ENCODE measurements at regions not wholly inside any gene's neighbourhood (a gene's known extent, or its start where the extent isn't known, plus 50 kb on each side); places are given as distances from the start of the nearest gene placed in this dataset.

- no peaks in the 10 kb centered on the region for H3K36me3 ChIP-seq
- peaks cover 0 to 10% of the 10 kb centered on the region in 2 donors for H3K4me1 ChIP-seq
- no peak for DNase-seq
- H3K27me3 ChIP-seq = no peaks in the 10 kb centered on the region
- intact Hi-C loops (cut with DNase I; ENCODE audit: low total_unique reads) = no loop called here
- H3K27ac ChIP-seq = peak overlapping the region; percentile 45 to 60
- H3K9me3 ChIP-seq = no peaks in the 10 kb centered on the region
- no peak for TF ChIP-seq POLR2A (IDR thresholded peaks at IDR 0.05)
- TF ChIP-seq, protein P1, sequence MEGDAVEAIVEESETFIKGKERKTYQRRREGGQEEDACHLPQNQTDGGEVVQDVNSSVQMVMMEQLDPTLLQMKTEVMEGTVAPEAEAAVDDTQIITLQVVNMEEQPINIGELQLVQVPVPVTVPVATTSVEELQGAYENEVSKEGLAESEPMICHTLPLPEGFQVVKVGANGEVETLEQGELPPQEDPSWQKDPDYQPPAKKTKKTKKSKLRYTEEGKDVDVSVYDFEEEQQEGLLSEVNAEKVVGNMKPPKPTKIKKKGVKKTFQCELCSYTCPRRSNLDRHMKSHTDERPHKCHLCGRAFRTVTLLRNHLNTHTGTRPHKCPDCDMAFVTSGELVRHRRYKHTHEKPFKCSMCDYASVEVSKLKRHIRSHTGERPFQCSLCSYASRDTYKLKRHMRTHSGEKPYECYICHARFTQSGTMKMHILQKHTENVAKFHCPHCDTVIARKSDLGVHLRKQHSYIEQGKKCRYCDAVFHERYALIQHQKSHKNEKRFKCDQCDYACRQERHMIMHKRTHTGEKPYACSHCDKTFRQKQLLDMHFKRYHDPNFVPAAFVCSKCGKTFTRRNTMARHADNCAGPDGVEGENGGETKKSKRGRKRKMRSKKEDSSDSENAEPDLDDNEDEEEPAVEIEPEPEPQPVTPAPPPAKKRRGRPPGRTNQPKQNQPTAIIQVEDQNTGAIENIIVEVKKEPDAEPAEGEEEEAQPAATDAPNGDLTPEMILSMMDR (IDR thresholded peaks at IDR 0.05) = no peak
- H3K4me3 ChIP-seq = no peak overlapping the region
Observed at GRCh38 chr16:49010879-49011278, 270.8 kb downstream of the CBLN1 start.

- Histone ChIP-seq H3K4me3 (no peak overlapping the region), H3K4me1 (peaks cover 0 to 10% of the 10 kb centered on the region in 2 donors), H3K36me3 (no peaks in the 10 kb centered on the region), H3K27ac (peak overlapping the region; percentile 45 to 60), H3K9me3 (no peaks in the 10 kb centered on the region), H3K27me3 (no peaks in the 10 kb centered on the region)
- intact Hi-C loops (cut with DNase I; ENCODE audit: low total_unique reads) = no loop called here
- TF ChIP-seq, protein P1 (IDR thresholded peaks at IDR 0.05) = no peak
- no peak for TF ChIP-seq POLR2A (IDR thresholded peaks at IDR 0.05)
- DNase-seq = peak; percentile 70 to 85
Observed at GRCh38 chr16:49010396-49010795, 271.2 kb downstream of the CBLN1 start.

- H3K4me1 ChIP-seq = peaks cover 0 to 10% of the 10 kb centered on the region in 2 donors
- H3K27ac ChIP-seq = peak overlapping the region in 1 of 2 donors; percentile 60
- DNase-seq = no peak
- H3K9me3 ChIP-seq = no peaks in the 10 kb centered on the region
- no peaks in the 10 kb centered on the region for H3K36me3 ChIP-seq
- no peaks in the 10 kb centered on the region for H3K27me3 ChIP-seq
- intact Hi-C loops (cut with DNase I; ENCODE audit: low total_unique reads) = no loop called here
- no peak overlapping the region for H3K4me3 ChIP-seq
- TF ChIP-seq, protein P1 (IDR thresholded peaks at IDR 0.05) = no peak
- TF ChIP-seq POLR2A (IDR thresholded peaks at IDR 0.05) = no peak
Observed at GRCh38 chr16:49009204-49009603, 272.4 kb downstream of the CBLN1 start.

DNA sequence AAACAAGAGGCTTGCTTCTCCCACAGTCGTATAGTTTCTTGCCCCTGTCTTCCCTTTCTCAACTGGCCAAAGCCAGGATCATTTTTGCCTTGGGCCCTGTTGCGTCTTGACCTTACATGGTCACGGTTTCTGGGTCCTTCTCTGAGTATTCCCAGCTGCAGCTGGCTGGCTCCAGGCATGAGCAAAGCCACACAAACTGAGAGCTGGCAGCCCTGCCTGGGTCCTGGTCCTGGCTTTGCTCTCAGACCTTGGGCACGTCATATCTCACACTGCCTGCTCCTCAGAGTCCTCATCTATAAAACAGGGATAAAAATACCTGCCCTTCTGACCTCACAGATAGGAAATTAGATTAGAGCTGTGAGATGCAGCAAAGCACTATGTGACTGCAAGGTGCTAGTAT, 277.6 kb downstream of the CBLN1 start:
- Histone ChIP-seq H3K36me3 (no peaks in the 10 kb centered on the region), H3K4me1 (no peaks in the 10 kb centered on the region), H3K4me3 (no peak overlapping the region), H3K27me3 (no peaks in the 10 kb centered on the region), H3K27ac (no peak overlapping the region), H3K9me3 (no peaks in the 10 kb centered on the region)
- intact Hi-C loops (cut with DNase I; ENCODE audit: low total_unique reads) = no loop called here
- peak; percentile 25 to 29 for DNase-seq
- no peak for TF ChIP-seq POLR2A (IDR thresholded peaks at IDR 0.05)
- TF ChIP-seq, protein P1 (IDR thresholded peaks at IDR 0.05) = no peak

- Histone ChIP-seq H3K27ac (no peak overlapping the region), H3K4me3 (no peak overlapping the region), H3K27me3 (no peaks in the 10 kb centered on the region), H3K4me1 (no peaks in the 10 kb centered on the region), H3K36me3 (no peaks in the 10 kb centered on the region), H3K9me3 (no peaks in the 10 kb centered on the region)
- intact Hi-C loops (cut with DNase I; ENCODE audit: low total_unique reads) = no loop called here
- no peak for DNase-seq
- TF ChIP-seq, protein P1 (IDR thresholded peaks at IDR 0.05) = no peak
- no peak for TF ChIP-seq POLR2A (IDR thresholded peaks at IDR 0.05)
Observed at GRCh38 chr16:49003022-49003421, 278.6 kb downstream of the CBLN1 start.

Data from uterus (tissue), 3 donors.